Ishikawa (cell line): ENCODE measurements at regions not wholly inside any gene's neighbourhood (a gene's known extent, or its start where the extent isn't known, plus 50 kb on each side); places are given as distances from the start of the nearest gene placed in this dataset.

Source experiments
- CEBPB ChIP-seq: IDR thresholded peaks from 2 replicates; pipeline ENCODE4 v1.6.1; 2012
- CREB1 ChIP-seq: IDR thresholded peaks from 2 replicates; pipeline ENCODE4 v1.6.1; 2012; ENCODE audit warnings: low read depth
- EP300 ChIP-seq: IDR thresholded peaks from 2 replicates; pipeline ENCODE4 v1.6.1; 2012; ENCODE audit warnings: borderline replicate concordance
- NFIC ChIP-seq: IDR thresholded peaks from 2 replicates; pipeline ENCODE4 v1.6.1; 2012
- RAD21 ChIP-seq: IDR thresholded peaks from 2 replicates; pipeline ENCODE4 v1.6.1; 2012; ENCODE audit warnings: low read depth
- REST ChIP-seq: IDR thresholded peaks from 2 replicates; pipeline ENCODE4 v1.6.1; 2012; ENCODE audit warnings: low read depth, mild to moderate bottlenecking
- TAF1 ChIP-seq: IDR thresholded peaks from 2 replicates; pipeline ENCODE4 v1.6.1; 2012; ENCODE audit warnings: low read depth, mild to moderate bottlenecking
- YY1 ChIP-seq: IDR thresholded peaks from 2 replicates; pipeline ENCODE4 v1.6.1; 2012; ENCODE audit warnings: low read depth
- ZBTB7A ChIP-seq: IDR thresholded peaks from 2 replicates; pipeline ENCODE4 v1.6.1; 2012; ENCODE audit warnings: low read depth

DNA sequence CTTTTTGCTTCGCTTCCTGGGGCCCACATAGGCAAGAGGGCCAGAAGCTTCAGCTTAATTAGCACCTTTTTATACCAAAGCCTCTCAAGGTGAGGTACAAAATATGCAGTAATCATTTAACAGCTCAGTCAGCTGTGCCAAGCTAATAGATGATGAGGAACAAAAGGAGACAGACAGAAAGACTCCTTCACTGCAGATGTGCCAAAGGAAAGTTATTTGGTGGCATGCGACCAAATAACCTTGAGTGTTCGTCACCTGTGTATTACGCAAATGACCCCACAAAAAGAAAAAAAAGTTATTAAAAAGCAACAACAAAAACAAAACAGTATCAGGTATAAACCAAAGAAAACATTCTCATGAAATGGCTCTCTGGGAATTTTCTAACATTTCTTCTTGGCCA lies 325.8 kb upstream of the IGF1R start:
- TF ChIP-seq ZBTB7A (no peak), YY1 (no peak), REST (no peak), TAF1 (no peak), EP300 (no peak), RAD21 (no peak), CREB1 (no peak), CEBPB (no peak), NFIC (no peak)
